ENCODE measurements at regions not wholly inside any gene's neighbourhood (a gene's known extent, or its start where the extent isn't known, plus 50 kb on each side); places are given as distances from the start of the nearest gene placed in this dataset.

- Histone ChIP-seq H3K79me2 (ENCODE audit: insufficient read depth, low read length) (no peaks in the 10 kb centered on the region), H3K4me3 (ENCODE audit: low read depth in 1 of 2, low read length in 2 of 2) (no peak overlapping the region), H3K36me3 (ENCODE audit: insufficient read depth, low read length) (no peaks in the 10 kb centered on the region), H4K20me1 (ENCODE audit: insufficient read depth, low read length) (no peaks in the 10 kb centered on the region), H3K27me3 (ENCODE audit: insufficient read depth, low read length, poor library complexity) (no peaks in the 10 kb centered on the region), H3K4me2 (ENCODE audit: insufficient read depth, low read length) (no peak overlapping the region), H3K27ac (ENCODE audit: low read length) (no peak overlapping the region), H3K4me1 (ENCODE audit: insufficient read depth, low read length) (no peaks in the 10 kb centered on the region), H3K9ac (ENCODE audit: low read depth, low read length) (no peak overlapping the region), H2AFZ (ENCODE audit: low read depth, low read length) (no peak overlapping the region), H3K9me3 (ENCODE audit: insufficient read depth, low read length, severe bottlenecking) (no peaks in the 10 kb centered on the region)
- no peak for ATAC-seq (ENCODE audit: insufficient read depth, low read depth)
- TF ChIP-seq EZH2 (IDR thresholded peaks at IDR 0.05; ENCODE audit: borderline replicate concordance, low read depth, low read length, severe bottlenecking): no peak
- TF ChIP-seq CTCF (IDR thresholded peaks at IDR 0.05; ENCODE audit: borderline replicate concordance, extremely low read depth, low read length, poor library complexity, severe bottlenecking): no peak
- DNase-seq: no peak
Observed at GRCh38 chr10:33803248-33803647, 468.8 kb upstream of the NRP1 start.

- Histone ChIP-seq H3K9me3 (ENCODE audit: insufficient read depth, low read length, severe bottlenecking) (no peaks in the 10 kb centered on the region), H3K27me3 (ENCODE audit: insufficient read depth, low read length, poor library complexity) (no peaks in the 10 kb centered on the region), H4K20me1 (ENCODE audit: insufficient read depth, low read length) (no peaks in the 10 kb centered on the region), H3K4me3 (ENCODE audit: low read depth in 1 of 2, low read length in 2 of 2) (no peak overlapping the region), H3K9ac (ENCODE audit: low read depth, low read length) (no peak overlapping the region), H3K36me3 (ENCODE audit: insufficient read depth, low read length) (no peaks in the 10 kb centered on the region), H3K4me2 (ENCODE audit: insufficient read depth, low read length) (no peak overlapping the region), H3K79me2 (ENCODE audit: insufficient read depth, low read length) (no peaks in the 10 kb centered on the region), H2AFZ (ENCODE audit: low read depth, low read length) (no peak overlapping the region), H3K27ac (ENCODE audit: low read length) (no peak overlapping the region), H3K4me1 (ENCODE audit: insufficient read depth, low read length) (no peaks in the 10 kb centered on the region)
- ATAC-seq (ENCODE audit: insufficient read depth, low read depth) (no peak), DNase-seq (no peak)
- TF ChIP-seq EZH2 (IDR thresholded peaks at IDR 0.05; ENCODE audit: borderline replicate concordance, low read depth, low read length, severe bottlenecking) (no peak), CTCF (IDR thresholded peaks at IDR 0.05; ENCODE audit: borderline replicate concordance, extremely low read depth, low read length, poor library complexity, severe bottlenecking) (no peak)
Observed at GRCh38 chr10:33802566-33802965, 468.1 kb upstream of the NRP1 start.

GRCh38 chr10:33801705-33802104 is 467.2 kb upstream of the NRP1 start:
- TF ChIP-seq EZH2 (IDR thresholded peaks at IDR 0.05; ENCODE audit: borderline replicate concordance, low read depth, low read length, severe bottlenecking) (no peak), CTCF (IDR thresholded peaks at IDR 0.05; ENCODE audit: borderline replicate concordance, extremely low read depth, low read length, poor library complexity, severe bottlenecking) (no peak)
- no peaks in the 10 kb centered on the region for H3K4me1 ChIP-seq (ENCODE audit: insufficient read depth, low read length)
- no peaks in the 10 kb centered on the region for H3K79me2 ChIP-seq (ENCODE audit: insufficient read depth, low read length)
- H3K27ac ChIP-seq (ENCODE audit: low read length): no peak overlapping the region
- no peaks in the 10 kb centered on the region for H3K9me3 ChIP-seq (ENCODE audit: insufficient read depth, low read length, severe bottlenecking)
- no peaks in the 10 kb centered on the region for H4K20me1 ChIP-seq (ENCODE audit: insufficient read depth, low read length)
- no peak overlapping the region for H3K4me2 ChIP-seq (ENCODE audit: insufficient read depth, low read length)
- H3K27me3 ChIP-seq (ENCODE audit: insufficient read depth, low read length, poor library complexity): no peaks in the 10 kb centered on the region
- ATAC-seq (ENCODE audit: insufficient read depth, low read depth) (no peak), DNase-seq (no peak)
- no peaks in the 10 kb centered on the region for H3K36me3 ChIP-seq (ENCODE audit: insufficient read depth, low read length)
- no peak overlapping the region for H2AFZ ChIP-seq (ENCODE audit: low read depth, low read length)
- no peak overlapping the region for H3K9ac ChIP-seq (ENCODE audit: low read depth, low read length)
- no peak overlapping the region for H3K4me3 ChIP-seq (ENCODE audit: low read depth in 1 of 2, low read length in 2 of 2)

DNA sequence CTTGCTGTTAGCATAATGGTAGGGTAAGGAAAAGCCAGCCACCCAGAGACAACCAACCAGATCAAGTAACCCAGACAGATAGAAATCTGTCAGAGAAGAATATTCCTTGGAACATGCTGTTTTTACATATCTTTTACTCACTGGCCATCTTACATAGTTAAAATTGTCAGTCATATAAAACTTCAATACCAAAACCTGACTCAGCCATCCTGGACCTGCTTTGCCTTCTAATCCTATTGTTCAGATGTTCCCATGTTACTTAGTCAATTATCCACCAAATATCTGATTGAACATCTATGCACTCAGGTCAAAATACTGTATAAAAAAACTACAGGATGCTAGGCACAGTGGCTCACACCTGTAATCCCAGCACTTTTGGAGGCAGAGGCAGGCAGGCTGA is 466.5 kb upstream of the NRP1 start:
- DNase-seq: no peak
- no peak for ATAC-seq (ENCODE audit: insufficient read depth, low read depth)
- Histone ChIP-seq H3K27ac (ENCODE audit: low read length) (no peak overlapping the region), H3K9me3 (ENCODE audit: insufficient read depth, low read length, severe bottlenecking) (no peaks in the 10 kb centered on the region), H4K20me1 (ENCODE audit: insufficient read depth, low read length) (no peaks in the 10 kb centered on the region), H3K4me1 (ENCODE audit: insufficient read depth, low read length) (no peaks in the 10 kb centered on the region), H3K27me3 (ENCODE audit: insufficient read depth, low read length, poor library complexity) (no peaks in the 10 kb centered on the region), H3K9ac (ENCODE audit: low read depth, low read length) (no peak overlapping the region), H2AFZ (ENCODE audit: low read depth, low read length) (no peak overlapping the region), H3K4me3 (ENCODE audit: low read depth in 1 of 2, low read length in 2 of 2) (no peak overlapping the region), H3K4me2 (ENCODE audit: insufficient read depth, low read length) (no peak overlapping the region), H3K79me2 (ENCODE audit: insufficient read depth, low read length) (no peaks in the 10 kb centered on the region), H3K36me3 (ENCODE audit: insufficient read depth, low read length) (no peaks in the 10 kb centered on the region)
- TF ChIP-seq CTCF (IDR thresholded peaks at IDR 0.05; ENCODE audit: borderline replicate concordance, extremely low read depth, low read length, poor library complexity, severe bottlenecking) (no peak), EZH2 (IDR thresholded peaks at IDR 0.05; ENCODE audit: borderline replicate concordance, low read depth, low read length, severe bottlenecking) (no peak)
